H9 (cell line): ENCODE measurements at regions not wholly inside any gene's neighbourhood (a gene's known extent, or its start where the extent isn't known, plus 50 kb on each side); places are given as distances from the start of the nearest gene placed in this dataset.

Source experiments
- DNase-seq: peaks from one replicate; pipeline ENCODE4 v3.0.0-alpha.2; 2017
- H2AFZ ChIP-seq: one replicate; pipeline ENCODE4 v1.6.1; 2013; ENCODE audit warnings: mild to moderate bottlenecking, low read length, control low read depth, moderate library complexity
- H2AK5ac ChIP-seq: 2 replicates; pipeline ENCODE4 v1.6.1; 2013; ENCODE audit warnings: low read length, control low read depth, mixed read lengths; ENCODE audit not compliant: insufficient read length
- H2BK120ac ChIP-seq: one replicate; pipeline ENCODE4 v1.6.1; 2013; ENCODE audit warnings: low read depth, mild to moderate bottlenecking, low read length, control low read depth, inconsistent platforms; ENCODE audit not compliant: poor library complexity, severe bottlenecking
- H2BK12ac ChIP-seq: 2 replicates; pipeline ENCODE4 v1.6.1; 2013; ENCODE audit warnings: low read length, control low read depth, mixed read lengths, low read depth; ENCODE audit not compliant: insufficient read length
- H2BK15ac ChIP-seq: 2 replicates; pipeline ENCODE4 v1.6.1; 2013; ENCODE audit warnings: low read depth, low read length, control low read depth
- H2BK20ac ChIP-seq: one replicate; pipeline ENCODE4 v1.6.1; 2013; ENCODE audit warnings: low read depth, mild to moderate bottlenecking, low read length, control low read depth, inconsistent platforms; ENCODE audit not compliant: poor library complexity, severe bottlenecking
- H2BK5ac ChIP-seq: 2 replicates; pipeline ENCODE4 v1.6.1; 2013; ENCODE audit warnings: low read length, control low read depth, mixed read lengths; ENCODE audit not compliant: insufficient read length
- H3K14ac ChIP-seq: 2 replicates; pipeline ENCODE4 v1.6.1; 2013; ENCODE audit warnings: low read length, control low read depth; ENCODE audit not compliant: insufficient read depth
- H3K18ac ChIP-seq: 2 replicates; pipeline ENCODE4 v1.6.1; 2013; ENCODE audit warnings: low read depth, mild to moderate bottlenecking, mixed read lengths, low read length, control low read depth; ENCODE audit not compliant: insufficient read length
- H3K23ac ChIP-seq: 2 replicates; pipeline ENCODE4 v1.6.1; 2013; ENCODE audit warnings: low read length, control low read depth, mixed read lengths, low read depth; ENCODE audit not compliant: insufficient read length
- H3K23me2 ChIP-seq: 2 replicates; pipeline ENCODE4 v1.6.1; 2013; ENCODE audit warnings: low read depth, mild to moderate bottlenecking, mixed read lengths, low read length, control low read depth; ENCODE audit not compliant: insufficient read length, poor library complexity, severe bottlenecking
- H3K27ac ChIP-seq: 2 replicates; pipeline ENCODE4 v1.5.1; 2013; ENCODE audit warnings: low read length, control low read depth, mixed read lengths, low read depth; ENCODE audit not compliant: insufficient read length
- H3K27me3 ChIP-seq: 2 replicates; pipeline ENCODE4 v1.6.1; 2013; ENCODE audit warnings: low read length, control low read depth, inconsistent platforms; ENCODE audit not compliant: insufficient read depth
- H3K4ac ChIP-seq: 2 replicates; pipeline ENCODE4 v1.6.1; 2013; ENCODE audit warnings: low read depth, mild to moderate bottlenecking, control low read depth, inconsistent platforms, low read length, moderate library complexity
- H3K4me1 ChIP-seq: 2 replicates; pipeline ENCODE4 v1.6.1; 2013; ENCODE audit warnings: low read length, control low read depth, inconsistent platforms; ENCODE audit not compliant: insufficient read depth
- H3K4me2 ChIP-seq: 2 replicates; pipeline ENCODE4 v1.6.1; 2013; ENCODE audit warnings: low read length, control low read depth, mixed read lengths; ENCODE audit not compliant: insufficient read length, insufficient read depth
- H3K56ac ChIP-seq: 2 replicates; pipeline ENCODE4 v1.6.1; 2013; ENCODE audit warnings: low read depth, mild to moderate bottlenecking, mixed read lengths, low read length, control low read depth; ENCODE audit not compliant: insufficient read length
- H3K79me1 ChIP-seq: 2 replicates; pipeline ENCODE4 v1.6.1; 2013; ENCODE audit warnings: low read depth, mild to moderate bottlenecking, moderate library complexity, low read length, control low read depth, inconsistent platforms; ENCODE audit not compliant: insufficient read depth, poor library complexity, severe bottlenecking
- H3K79me2 ChIP-seq: 2 replicates; pipeline ENCODE4 v1.6.1; 2013; ENCODE audit warnings: low read length, control low read depth, inconsistent platforms; ENCODE audit not compliant: insufficient read depth
- H3K9ac ChIP-seq: 2 replicates; pipeline ENCODE4 v1.6.1; 2013; ENCODE audit warnings: low read length, control low read depth, mixed read lengths; ENCODE audit not compliant: insufficient read length; ENCODE audit errors: extremely low read depth
- H3K9me3 ChIP-seq: one replicate; pipeline ENCODE4 v1.6.1; 2013; ENCODE audit warnings: low read depth, low read length, inconsistent platforms; ENCODE audit not compliant: control insufficient read depth
- H3T11ph ChIP-seq: one replicate; pipeline ENCODE4 v1.6.1; 2013; ENCODE audit warnings: mild to moderate bottlenecking, low read length, control low read depth, inconsistent platforms
- H4K20me1 ChIP-seq: one replicate; pipeline ENCODE4 v1.6.1; 2013; ENCODE audit not compliant: control insufficient read depth, insufficient read length, insufficient read depth
- H4K5ac ChIP-seq: 2 replicates; pipeline ENCODE4 v1.6.1; 2013; ENCODE audit warnings: low read depth, mild to moderate bottlenecking, mixed read lengths, low read length, control low read depth; ENCODE audit not compliant: insufficient read length
- H4K8ac ChIP-seq: replicated peaks from 2 replicates; pipeline ENCODE4 v1.6.1; 2013; ENCODE audit warnings: low read length, control low read depth, mixed read lengths, low read depth; ENCODE audit not compliant: insufficient read length
- H4K91ac ChIP-seq: 2 replicates; pipeline ENCODE4 v1.6.1; 2013; ENCODE audit warnings: low read depth, mild to moderate bottlenecking, moderate library complexity, mixed read lengths, low read length, control low read depth; ENCODE audit not compliant: insufficient read length
- H3K27ac Mint-ChIP-seq, 3 experiments: 2 replicates in 2 of 3; 3 replicates in 1 of 3; pipeline ENCODE4 v1.8.0; 2020 to 2021; ENCODE audit warnings: mixed read lengths in 3 of 3, mild to moderate bottlenecking in 1 of 3, moderate library complexity in 1 of 3
- H3K27me3 Mint-ChIP-seq: 2 replicates; pipeline ENCODE4 v1.8.0; 2021; ENCODE audit warnings: low read depth, mild to moderate bottlenecking, moderate library complexity, mixed read lengths
- H3K36me3 Mint-ChIP-seq, 3 experiments: 2 replicates in 2 of 3; 3 replicates in 1 of 3; pipeline ENCODE4 v1.8.0; 2020 to 2021; ENCODE audit warnings: low read depth in 3 of 3, mixed read lengths in 3 of 3; ENCODE audit not compliant: insufficient read depth in 1 of 3
- H3K4me1 Mint-ChIP-seq, 2 experiments: 2 replicates each; pipeline ENCODE4 v1.8.0; 2020; ENCODE audit warnings: mixed read lengths in 2 of 2
- H3K4me3 Mint-ChIP-seq, 2 experiments: 2 replicates in 1 of 2; 3 replicates in 1 of 2; pipeline ENCODE4 v1.8.0; 2020 to 2021; ENCODE audit warnings: mild to moderate bottlenecking in 2 of 2, mixed read lengths in 2 of 2, moderate library complexity in 1 of 2
- H3K9me3 Mint-ChIP-seq, 2 experiments: 2 replicates in 1 of 2; 3 replicates in 1 of 2; pipeline ENCODE4 v1.8.0; 2020; ENCODE audit warnings: mild to moderate bottlenecking in 2 of 2, mixed read lengths in 2 of 2, moderate library complexity in 1 of 2
- CTCF ChIP-seq: fragments of 200-600 bp; sonication (generic); conservative IDR thresholded peaks from 3 replicates; pipeline ENCODE4 v1.8.0; 2021; ENCODE audit warnings: antibody characterized with exemption, mild to moderate bottlenecking
- WGBS: extraction: QIAGEN DNeasy Blood & Tissue Kit; methylation state at CpG from one replicate; pipeline ENCODE4 v1.1.7; 2013; ENCODE audit warnings: missing lambda C conversion rate, low lambda C conversion rate, mixed read lengths; ENCODE audit not compliant: insufficient read length; ENCODE audit errors: extremely low coverage; 5-methylcytosine and 5-hydroxymethylcytosine counted together

- no CpG with 5 or more reads among the region's 3 CpGs for WGBS
- H3K9me3 Mint-ChIP-seq, result no peaks in the 10 kb centered on the region; a peak in 1 of 5 replicates
- H3K27me3 Mint-ChIP-seq, result no peaks in the 10 kb centered on the region
- Histone ChIP-seq H4K91ac (no peak overlapping the region), H3K4me2 (no peak overlapping the region), H2BK15ac (no peak overlapping the region), H3T11ph (no peak overlapping the region), H2BK5ac (no peak overlapping the region), H3K9me3 (no peaks in the 10 kb centered on the region), H3K9ac (no peak overlapping the region), H3K56ac (no peak overlapping the region), H3K79me1 (no peaks in the 10 kb centered on the region), H4K8ac (no peak overlapping the region), H2AFZ (no peak overlapping the region), H3K23ac (no peak overlapping the region), H3K27me3 (no peaks in the 10 kb centered on the region), H2AK5ac (no peak overlapping the region), H2BK120ac (no peak overlapping the region), H3K79me2 (no peaks in the 10 kb centered on the region), H2BK12ac (no peak overlapping the region), H2BK20ac (no peak overlapping the region), H3K18ac (no peak overlapping the region), H3K4ac (no peak overlapping the region), H3K14ac (no peak overlapping the region), H3K4me1 (no peaks in the 10 kb centered on the region), H3K27ac (no peak overlapping the region), H3K23me2 (no peaks in the 10 kb centered on the region), H4K5ac (no peak overlapping the region), H4K20me1 (no peaks in the 10 kb centered on the region)
- peaks cover 0 to 5% of the 10 kb centered on the region in 2 experiments; a peak in 1 of 4 replicates for H3K4me1 Mint-ChIP-seq
- no peaks in the 10 kb centered on the region for H3K36me3 Mint-ChIP-seq
- H3K27ac Mint-ChIP-seq, result no peak overlapping the region
- no peak for TF ChIP-seq CTCF
- DNase-seq, result no peak
- H3K4me3 Mint-ChIP-seq, result no peak overlapping the region
These were observed 85.7 kb upstream of the INHBA start for GRCh38 chr7:41788556-41788955.
